Heart left ventricle (tissue), 16 donors: ENCODE measurements at regions not wholly inside any gene's neighbourhood (a gene's known extent, or its start where the extent isn't known, plus 50 kb on each side); places are given as distances from the start of the nearest gene placed in this dataset.
A peak's percentile ranks its signal among the peaks of the same experiment; 100 is the strongest.

Experiments
- ATAC-seq, 4 donors: fragments of 200-7000 bp; cut with Tn5 transposase; one replicate each; pipeline ENCODE4 v1.9.1; 2020 to 2022; ENCODE audit warnings: moderate library complexity in 4 of 4, mild to moderate bottlenecking in 3 of 4, moderate number of reproducible peaks in 1 of 4
- DNase-seq, 5 donors: peaks; one replicate each; pipeline ENCODE4 v3.0.0-alpha.2; 2020
- H3K27ac ChIP-seq, 12 donors: fragments of 200-600 bp; sonication (generic) in 4 of 12; one replicate each; pipeline versions ENCODE4 v1.5.0 to v1.8.0; 2016 to 2022; ENCODE audit warnings: mild to moderate bottlenecking in 2 of 12
- H3K27me3 ChIP-seq, 9 donors: fragments of 200-600 bp; sonication (generic) in 2 of 9; one replicate each; pipeline versions ENCODE4 v1.5.1 to v1.8.0; 2016 to 2022; ENCODE audit warnings: mild to moderate bottlenecking in 3 of 9
- H3K36me3 ChIP-seq, 9 donors: fragments of 200-600 bp; sonication (generic) in 2 of 9; one replicate each; pipeline versions ENCODE4 v1.5.0 to v1.8.0; 2018 to 2022; ENCODE audit warnings: mild to moderate bottlenecking in 2 of 9
- H3K4me1 ChIP-seq, 12 donors: fragments of 200-600 bp; sonication (generic) in 4 of 12; one replicate each; pipeline versions ENCODE4 v1.5.0 to v1.8.0; 2016 to 2022; ENCODE audit warnings: mild to moderate bottlenecking in 3 of 12
- H3K4me3 ChIP-seq, 12 donors: fragments of 200-600 bp; sonication (generic) in 4 of 12; one replicate each; pipeline versions ENCODE4 v1.5.0 to v1.8.0; 2017 to 2022; ENCODE audit warnings: mild to moderate bottlenecking in 9 of 12, moderate library complexity in 4 of 12
- H3K9me3 ChIP-seq, 12 donors: fragments of 200-600 bp; sonication (generic) in 4 of 12; one replicate each; pipeline versions ENCODE4 v1.5.0 to v1.8.0; 2016 to 2022; ENCODE audit warnings: mild to moderate bottlenecking in 1 of 12
- CTCF ChIP-seq, 12 donors: fragments of 200-600 bp; sonication (generic) in 4 of 12; IDR thresholded peaks; one replicate each; pipeline versions ENCODE4 v1.5.0 to v1.8.0; 2018 to 2022; ENCODE audit warnings: antibody characterized with exemption in 12 of 12, mild to moderate bottlenecking in 5 of 12
- POLR2A ChIP-seq, 2 donors: fragments of 450-650 bp; IDR thresholded peaks; one replicate each; pipeline ENCODE4 v1.6.1; 2017; ENCODE audit warnings: antibody characterized with exemption in 2 of 2, mild to moderate bottlenecking in 2 of 2, moderate library complexity in 2 of 2
- WGBS, 4 donors: extraction: QIAGEN DNeasy Blood & Tissue Kit in 2 of 4; methylation state at CpG; one replicate each; pipeline versions ENCODE4 v1.1.5 to v1.1.7; 2013 to 2018; 5-methylcytosine and 5-hydroxymethylcytosine counted together
- intact Hi-C, 10 donors: fragments of 100-400 bp; cut with DNase I; formaldehyde crosslinking; loops; one replicate each; pipeline versions ENCODE4 v1.11.1 to v1.14.2; 2022
- donor health status: ischemic (EF 13 %, LVEDD 7.1; RV severe dilation, severe dysfunction).
- donor health status: healthy with polysubstance abuse.
- donor health status: DM: no; HTN: yes; CAD: no.
- donor health status: DM: no; HTN: no; CAD: no.
- donor health status: ischemic (EF 25% LVEDD 6.9; RV normal size, moderate dysfunction).
- donor health status: ischemic (EF 25% LVEDD 5.7; RV mildly dilated, moderate dysfunction).
- donor health status: healthy.
- donor health status: DM: yes; HTN: yes; CAD: no.
- donor health status: ischemic (EF 35%, LVEDD 5.7; RV mildly dilated, moderate dysfunction).
- donor health status: nonischemic (EF 11% LVEDD 7.7; RV severe dilation, severe dysfunction).
- donor health status: DM: yes; HTN: yes; CAD: no.
- donor health status: PGD.
- donor health status: ischemic (EF 29% LVEDD 5.4; RV normal size, mild dysfunction).
- donor health status: nonischemic (EF 23%, LVEDD 6.1; RV moderate dilation, normal function).

- Histone ChIP-seq H3K27ac (no peak overlapping the region), H3K9me3 (peaks cover 0 to 2% (median 0%) of the 10 kb centered on the region in 12 donors), H3K36me3 (no peaks in the 10 kb centered on the region), H3K4me3 (no peak overlapping the region), H3K27me3 (peaks cover 6 to 73% (median 36%) of the 10 kb centered on the region in 9 donors), H3K4me1 (peaks cover 0 to 9% (median 0%) of the 10 kb centered on the region in 12 donors)
- no peak for ATAC-seq
- TF ChIP-seq POLR2A (IDR thresholded peaks at IDR 0.05): no peak
- no peak for TF ChIP-seq CTCF (IDR thresholded peaks at IDR 0.05)
- no peak for DNase-seq
- intact Hi-C loops: no loop called here
- WGBS, 4 donors: 78 to 91% (median 85%) methylated on average over 5 of the region's 5 CpGs
Measured at GRCh38 chr6:28632326-28632851, 106.7 kb downstream of the GPX5 start.

DNA sequence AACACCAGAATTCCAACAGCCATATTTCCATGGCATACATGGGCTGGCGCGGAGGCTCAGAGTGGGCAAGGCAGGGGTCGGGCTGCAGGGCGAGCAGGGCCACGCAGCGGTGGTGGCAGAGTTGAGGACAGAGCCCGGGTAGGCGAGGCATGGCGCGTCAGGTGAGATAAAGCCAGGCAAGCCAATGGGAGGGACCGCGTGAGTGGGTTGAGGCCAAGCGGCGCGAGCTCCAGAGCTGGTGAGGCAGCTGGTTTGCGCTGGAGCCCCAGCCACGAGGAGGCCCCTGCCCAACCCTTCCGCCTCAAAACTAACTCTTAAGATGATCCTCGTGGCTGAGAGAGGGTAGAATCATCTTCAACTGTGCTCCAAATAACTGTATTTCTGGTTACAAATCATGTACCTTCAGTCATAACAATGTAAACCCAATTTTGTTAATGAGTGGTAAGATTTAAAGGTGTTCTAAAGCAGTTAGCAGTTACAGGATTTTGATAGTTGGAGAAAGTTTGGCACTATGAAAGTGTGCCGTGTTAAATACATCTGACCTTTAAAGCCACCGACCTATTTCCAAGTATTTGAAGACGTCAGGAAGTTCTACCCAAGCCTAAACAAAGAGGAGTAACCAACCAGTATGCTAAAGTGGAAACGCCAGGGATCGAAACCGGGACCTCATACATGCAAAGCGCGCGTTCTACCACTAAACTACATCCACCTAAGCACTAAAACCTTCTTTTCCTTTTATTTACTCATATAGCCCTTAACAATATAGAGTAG lies 107.9 kb downstream of the GPX5 start:
- H3K36me3 ChIP-seq: no peaks in the 10 kb centered on the region
- 60 to 89% (median 77%) methylated on average over 22 to 28 of the region's 28 CpGs for WGBS, 4 donors
- peaks cover 6 to 84% (median 36%) of the 10 kb centered on the region in 9 donors for H3K27me3 ChIP-seq
- no peak overlapping the region for H3K27ac ChIP-seq
- DNase-seq (no peak), ATAC-seq (no peak)
- TF ChIP-seq POLR2A (IDR thresholded peaks at IDR 0.05) (no peak), CTCF (IDR thresholded peaks at IDR 0.05) (no peak)
- no peak overlapping the region for H3K4me3 ChIP-seq
- intact Hi-C loops: no loop called here
- no peaks in the 10 kb centered on the region for H3K9me3 ChIP-seq
- peaks cover 0 to 9% (median 0%) of the 10 kb centered on the region in 12 donors for H3K4me1 ChIP-seq

DNA sequence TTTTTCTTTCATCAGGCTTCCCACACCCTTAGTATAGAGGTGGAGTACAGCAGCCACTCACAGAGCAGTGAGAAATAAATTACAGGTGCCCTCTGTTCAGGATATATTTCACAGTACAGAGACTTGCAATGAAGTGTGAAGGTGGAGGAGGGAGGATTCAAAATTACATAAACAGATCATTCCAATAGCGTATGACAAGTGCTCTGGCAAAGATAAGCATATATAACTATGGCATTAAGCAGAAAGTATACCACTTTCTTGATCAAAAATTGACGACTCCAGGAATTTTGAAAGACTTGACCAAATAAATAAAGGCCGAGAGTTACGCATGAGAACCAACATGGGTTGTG lies 108.7 kb downstream of the GPX5 start:
- no peaks in the 10 kb centered on the region for H3K36me3 ChIP-seq

More for the DNA sequence above, 108.7 kb downstream of the GPX5 start:
- H3K27ac ChIP-seq: no peak overlapping the region
- no peaks in the 10 kb centered on the region for H3K9me3 ChIP-seq
- peaks cover 0 to 9% (median 0%) of the 10 kb centered on the region in 12 donors for H3K4me1 ChIP-seq
- intact Hi-C loops: no loop called here
- H3K27me3 ChIP-seq: peaks cover 6 to 85% (median 36%) of the 10 kb centered on the region in 9 donors
- TF ChIP-seq CTCF (IDR thresholded peaks at IDR 0.05) (no peak), POLR2A (IDR thresholded peaks at IDR 0.05) (no peak)
- DNase-seq (no peak), ATAC-seq (no peak)
- peak overlapping the region in 11 of 12 donors; percentile 14 to 50 (median 41) for H3K4me3 ChIP-seq
- 11 to 33% (median 12%) methylated on average over 4 of the region's 4 CpGs for WGBS, 4 donors
